Lung microvascular endothelial cell (primary cell): ENCODE measurements at regions not wholly inside any gene's neighbourhood (a gene's known extent, or its start where the extent isn't known, plus 50 kb on each side); places are given as distances from the start of the nearest gene placed in this dataset.

Experiments used
- DNase-seq, 2 donors: peaks; one replicate each; pipeline versions ENCODE4 v3.0.0 to v3.0.0-alpha.2; 2010; ENCODE audit warnings: low read depth in 2 of 2

DNA sequence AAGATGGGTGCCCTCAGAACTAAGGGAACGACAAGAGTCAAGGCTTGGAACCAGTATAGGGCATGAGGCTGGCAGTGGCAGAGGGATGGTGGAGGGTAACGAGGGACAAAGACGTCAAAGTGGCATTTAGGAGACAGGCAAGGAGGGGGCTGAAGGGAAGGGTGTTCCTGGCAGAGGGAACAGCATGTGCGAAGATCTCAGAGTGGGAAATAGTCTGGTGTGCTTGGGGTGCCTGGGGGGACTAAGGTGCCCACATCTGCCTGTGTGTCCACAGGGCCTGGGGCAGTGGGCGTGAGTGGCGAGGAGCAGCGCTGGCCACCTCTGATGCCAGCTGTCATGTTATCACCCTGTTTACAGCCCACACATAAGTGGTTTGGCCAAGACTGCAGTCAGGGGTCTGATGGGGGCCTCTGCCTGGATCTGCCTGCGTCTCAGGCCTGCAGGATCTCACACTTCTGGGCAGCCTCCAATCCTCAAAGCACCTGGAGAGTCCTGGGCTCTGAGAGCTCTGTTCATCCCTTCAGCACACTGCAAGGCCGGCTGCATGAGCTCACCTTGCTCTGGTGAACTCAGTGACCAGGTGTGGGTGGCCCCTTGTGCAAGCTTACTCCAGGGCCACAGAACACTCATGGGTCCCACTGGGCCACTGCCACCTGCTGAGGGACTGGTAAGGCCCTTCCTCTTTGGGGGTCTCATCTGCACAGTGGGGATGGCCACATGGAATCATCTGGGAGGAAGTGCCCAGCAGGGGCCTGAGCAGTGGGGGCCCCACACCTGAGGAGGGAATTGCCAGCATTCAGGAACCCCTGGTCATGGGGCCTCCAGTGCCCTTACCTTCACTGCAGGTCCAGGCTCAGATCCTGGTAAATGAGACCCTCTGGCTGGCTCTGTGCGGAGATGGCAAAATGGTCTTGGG, 89.7 kb upstream of the SHISAL1 start:
- DNase-seq, result no peak

DNA sequence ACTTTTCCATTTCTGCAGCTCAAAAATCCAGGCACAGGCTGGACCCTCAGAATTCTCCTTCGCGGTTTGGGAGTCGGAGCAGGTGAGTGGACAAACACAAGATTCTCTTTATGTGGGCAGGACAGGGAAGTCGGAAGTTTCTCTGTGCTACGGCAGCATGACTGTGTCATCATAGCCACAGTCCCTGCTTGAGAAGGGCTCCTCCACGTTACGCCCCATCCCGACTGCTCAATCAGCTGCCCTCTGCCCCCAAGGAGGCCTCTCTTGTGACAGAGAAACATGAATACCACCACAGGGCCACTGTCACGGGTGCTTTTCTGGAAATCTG, 89.0 kb upstream of the SHISAL1 start:
- DNase-seq, result no peak

DNA sequence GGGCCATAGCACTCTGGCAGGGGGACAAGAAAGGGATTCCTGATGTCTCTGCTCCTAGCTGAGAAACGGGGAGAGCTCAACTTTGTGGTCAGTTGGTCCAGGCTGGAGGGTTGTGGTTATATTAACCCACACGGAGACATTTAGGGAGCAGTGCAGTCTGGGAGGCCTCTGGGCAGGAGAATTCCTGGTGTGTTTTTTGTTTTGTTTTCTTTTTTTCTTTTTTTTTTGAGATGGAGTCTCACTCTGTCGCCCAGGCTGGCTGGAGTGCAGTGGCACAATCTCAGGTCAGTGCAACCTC, 88.0 kb upstream of the SHISAL1 start:
- DNase-seq, result no peak

DNA sequence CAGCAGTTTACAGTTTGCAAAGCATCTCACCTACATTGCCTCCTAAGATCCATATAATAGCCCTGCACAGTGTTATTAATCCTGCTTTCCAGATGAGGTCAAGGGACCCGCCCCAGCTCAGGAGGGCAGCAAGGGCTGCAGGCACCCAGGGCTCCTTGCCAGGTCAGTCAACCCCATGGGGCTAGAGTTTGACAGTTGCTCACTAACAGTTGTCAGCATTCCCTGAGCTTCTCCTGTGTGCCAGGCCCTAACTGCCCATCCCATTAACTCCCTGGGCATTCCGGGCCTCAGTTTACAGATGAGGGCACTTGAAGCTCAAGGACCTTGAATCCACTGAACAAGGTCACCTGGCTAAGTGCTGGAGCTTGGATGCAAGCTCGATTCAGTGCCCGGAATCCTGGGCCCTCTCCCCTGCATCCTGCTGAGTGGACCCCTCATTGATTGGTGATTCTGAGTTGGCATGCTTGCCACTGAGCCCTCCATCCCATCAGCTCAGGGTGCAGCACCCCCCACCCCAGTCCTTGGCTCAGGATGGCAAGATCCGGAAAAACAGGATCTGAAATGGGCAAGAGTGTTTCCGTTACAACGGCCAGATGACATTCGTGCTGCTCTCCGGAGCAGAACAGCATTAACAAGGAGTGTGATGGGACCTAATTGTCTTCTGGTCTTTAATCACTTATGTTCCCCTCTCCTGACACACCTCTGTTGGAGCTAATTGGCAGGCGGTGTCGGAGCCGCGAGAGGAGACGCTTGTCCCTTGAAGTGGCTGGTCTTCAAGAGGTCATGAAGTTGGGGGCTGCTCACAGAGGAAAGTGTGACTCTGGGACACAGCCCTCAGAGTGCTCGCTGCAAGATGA, 87.4 kb upstream of the SHISAL1 start:
- DNase-seq, result no peak

DNA sequence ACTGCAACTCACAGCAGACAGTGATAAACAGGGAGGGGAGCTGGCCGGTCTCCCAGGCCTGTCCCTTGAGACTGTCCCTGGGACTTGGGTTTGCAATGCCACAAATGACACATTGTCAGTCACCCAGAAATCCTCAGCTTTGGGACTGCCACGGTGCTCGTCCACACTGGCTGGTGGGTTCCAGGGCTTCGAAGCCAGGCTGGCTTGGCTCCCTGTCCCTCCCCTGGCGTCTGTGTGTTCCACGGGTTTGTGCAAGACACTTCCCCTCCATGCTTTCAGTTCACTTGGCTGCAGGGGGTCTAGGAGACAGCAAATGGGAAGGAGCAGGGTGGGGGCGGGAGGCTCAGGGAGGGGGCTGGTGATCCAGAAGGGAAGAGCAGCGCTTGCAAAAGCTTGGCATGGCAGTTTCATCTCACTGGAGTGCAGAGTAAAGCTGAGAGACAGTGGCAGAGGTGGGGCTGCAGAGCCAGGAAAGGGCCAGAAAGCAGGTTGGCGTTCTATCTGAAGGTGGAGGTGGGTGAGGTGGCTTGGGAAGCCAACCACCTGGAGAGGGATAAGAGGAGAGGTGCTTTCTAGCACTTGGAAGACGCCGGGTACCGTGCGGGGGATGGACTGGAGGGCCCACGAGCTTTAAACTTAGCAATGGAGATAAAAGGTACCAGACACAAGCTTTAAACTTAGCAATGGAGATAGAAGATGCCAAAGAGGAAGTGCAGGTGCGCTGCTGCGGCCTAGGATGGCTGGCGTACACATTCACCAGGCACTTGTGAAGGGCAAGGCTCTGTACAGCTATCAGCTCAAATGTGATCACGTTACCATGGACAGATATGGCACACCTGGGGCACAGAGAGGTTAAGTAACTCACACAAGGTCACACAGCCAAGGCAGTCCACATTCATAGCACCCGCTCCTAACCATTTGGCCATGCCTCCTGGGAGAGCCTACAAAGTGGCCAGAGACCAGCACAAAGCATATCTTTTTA, 86.4 kb upstream of the SHISAL1 start:
- DNase-seq, result no peak

DNA sequence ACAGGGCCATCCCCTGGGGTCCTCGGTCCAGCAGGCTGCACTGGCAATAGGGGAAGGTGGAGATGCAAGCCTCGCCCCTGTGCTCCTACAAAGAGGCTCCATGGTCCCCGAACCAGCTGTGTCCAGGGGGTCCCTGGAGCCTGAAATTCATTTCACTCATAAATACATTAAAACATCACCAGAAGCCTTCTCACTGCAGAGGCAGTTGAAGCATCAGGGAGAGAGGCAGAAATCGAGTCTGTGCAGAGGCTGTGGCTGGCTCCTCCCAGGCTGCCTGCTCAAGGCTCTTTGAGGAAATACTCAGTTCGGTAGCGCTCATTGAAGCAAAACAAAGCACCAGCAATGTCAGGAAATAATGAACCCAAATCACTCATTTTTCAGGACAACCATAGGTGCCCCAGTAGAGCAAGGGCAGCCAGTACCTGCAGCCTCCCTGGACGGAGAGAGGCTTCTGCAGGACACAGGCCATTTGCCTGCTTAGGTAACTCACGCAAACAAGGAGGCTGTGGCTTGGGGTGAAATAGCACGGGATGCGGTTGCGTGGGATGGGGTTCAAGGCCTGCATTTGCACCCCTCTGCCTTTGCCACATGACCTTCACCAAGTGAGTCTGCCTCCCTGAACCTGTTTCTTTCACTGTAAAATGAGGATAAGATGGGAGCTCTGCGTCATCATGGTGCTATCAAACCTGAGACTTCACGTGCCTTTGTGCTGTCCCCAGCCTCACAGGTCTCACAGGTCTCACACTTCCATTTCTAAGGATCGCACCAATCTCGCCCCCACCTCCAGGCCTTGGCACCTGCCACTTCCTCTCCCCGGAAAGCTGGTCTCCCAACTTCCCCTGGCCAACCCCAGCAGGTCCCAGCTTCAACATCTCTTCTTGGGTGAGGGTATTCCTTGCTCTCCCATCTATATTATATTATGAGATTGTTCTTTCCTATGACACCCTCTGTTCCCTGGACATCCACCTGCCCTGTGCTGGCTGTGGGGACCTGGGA, 84.3 kb upstream of the SHISAL1 start:
- no peak for DNase-seq

DNA sequence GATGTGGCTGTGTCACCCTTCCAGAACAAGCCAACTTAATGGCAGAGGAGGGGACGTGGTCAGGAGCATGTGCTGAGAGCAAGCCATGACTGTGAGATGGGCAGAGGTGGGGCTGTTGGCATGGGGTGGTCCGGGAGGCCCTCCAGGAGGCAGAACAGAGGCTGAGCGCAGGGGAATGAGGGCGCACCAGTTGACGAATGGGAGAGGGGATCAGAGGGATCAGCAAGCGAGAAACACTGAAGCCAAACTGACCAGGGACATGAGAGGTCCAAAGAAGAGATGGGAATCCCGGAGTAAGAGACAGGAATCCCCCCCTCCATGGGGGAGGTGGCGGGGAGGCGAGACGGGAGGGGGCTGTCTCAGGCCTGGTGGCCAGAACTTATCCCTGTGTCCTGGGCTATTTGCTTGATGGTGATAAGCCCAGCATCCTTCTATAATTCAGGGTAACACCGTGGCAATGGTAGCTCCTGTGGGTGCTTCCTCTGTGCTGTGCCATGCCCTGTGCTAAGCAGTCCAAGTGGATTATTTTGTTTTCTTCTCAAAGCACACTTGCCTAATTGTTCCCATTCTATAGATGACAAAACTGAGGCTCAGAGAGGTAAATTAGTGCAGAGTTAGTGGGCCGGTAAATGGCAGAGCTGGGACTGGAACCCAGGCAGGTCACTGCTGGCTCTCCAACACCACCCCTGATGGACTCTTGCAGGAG, 83.4 kb upstream of the SHISAL1 start:
- no peak for DNase-seq

DNA sequence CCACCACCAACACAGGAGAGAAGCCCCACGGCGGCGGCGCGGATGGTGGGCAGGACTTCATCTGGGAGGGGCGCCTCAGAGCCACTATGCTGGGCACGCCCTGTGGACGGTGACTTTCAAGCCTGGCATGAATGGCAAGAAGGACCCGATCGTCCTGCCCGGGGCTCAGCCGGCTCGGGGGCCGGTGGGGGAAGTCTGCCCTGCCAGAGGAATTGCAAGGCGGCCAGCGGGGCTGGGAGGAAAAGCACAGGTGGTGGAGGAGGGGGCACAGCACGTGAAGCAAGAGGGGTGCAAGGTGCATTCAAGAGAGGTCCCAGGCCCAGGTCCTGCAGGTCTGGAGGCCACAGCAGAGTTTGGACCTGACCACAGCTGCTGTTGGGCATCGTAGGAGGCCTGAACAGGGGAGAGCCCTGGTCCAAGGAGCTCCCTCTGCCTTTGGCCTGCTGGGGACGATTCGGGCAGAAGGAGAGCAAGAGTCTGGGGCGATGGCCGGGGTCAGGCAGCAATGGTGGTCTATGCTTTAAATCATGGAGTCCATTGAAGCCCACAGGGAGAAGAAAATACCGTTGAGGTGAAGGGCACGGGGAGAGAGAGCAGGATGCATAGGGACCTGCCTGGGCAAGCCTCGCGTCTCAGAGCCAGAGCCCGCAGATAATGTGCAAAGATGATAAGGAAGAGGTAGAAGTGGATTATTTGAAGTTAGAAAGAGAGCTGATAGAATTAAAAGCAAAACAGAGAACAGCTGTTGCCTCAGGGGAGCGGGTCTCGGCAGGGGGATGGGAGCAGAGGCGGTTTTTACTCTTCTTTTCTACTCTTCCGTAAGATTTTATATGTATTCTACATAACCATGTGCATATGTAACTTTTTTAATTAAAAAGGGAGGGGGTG, 82.6 kb upstream of the SHISAL1 start:
- DNase-seq, result no peak

DNA sequence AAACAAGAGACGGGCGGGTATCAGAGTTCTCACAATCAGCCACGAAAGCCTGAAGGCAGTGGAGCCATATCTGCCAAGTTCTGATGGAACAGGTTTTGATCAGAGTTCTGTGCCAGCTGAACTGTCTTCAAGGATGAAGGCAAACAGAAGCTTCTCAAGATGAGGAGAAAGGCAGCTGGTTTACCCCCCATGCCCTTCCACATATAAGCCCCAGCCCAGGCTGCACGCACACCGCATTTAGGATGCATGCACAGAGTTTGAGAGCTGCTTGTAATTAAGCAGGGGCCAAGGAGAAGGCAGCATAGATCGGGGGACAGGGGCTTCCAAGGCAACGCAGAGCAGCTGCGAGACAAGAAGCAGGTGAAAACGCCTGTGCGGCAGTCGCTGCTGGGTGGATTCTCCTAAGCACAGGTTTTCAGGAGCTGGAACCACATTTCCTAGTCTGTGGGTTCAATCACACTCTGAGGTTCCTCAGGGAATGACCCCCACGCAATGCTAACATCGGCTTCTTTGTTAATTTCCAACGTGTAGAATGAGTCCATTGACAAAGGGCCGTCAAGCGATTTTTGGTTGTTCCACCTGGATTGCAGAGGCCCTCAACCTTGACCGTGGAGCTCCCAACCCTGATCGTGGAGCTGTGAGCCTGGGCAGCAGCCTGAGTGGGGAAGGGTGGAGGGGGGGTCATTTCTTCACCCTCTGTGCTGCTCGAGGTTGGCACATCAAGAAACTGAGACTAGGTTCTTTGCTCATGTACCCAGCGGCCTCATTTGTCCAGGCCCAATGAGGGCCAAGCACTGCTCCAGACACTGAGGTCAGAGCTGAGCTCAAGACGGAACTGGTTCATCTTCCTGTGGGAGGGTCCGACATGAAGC, 81.7 kb upstream of the SHISAL1 start:
- DNase-seq, result no peak

DNA sequence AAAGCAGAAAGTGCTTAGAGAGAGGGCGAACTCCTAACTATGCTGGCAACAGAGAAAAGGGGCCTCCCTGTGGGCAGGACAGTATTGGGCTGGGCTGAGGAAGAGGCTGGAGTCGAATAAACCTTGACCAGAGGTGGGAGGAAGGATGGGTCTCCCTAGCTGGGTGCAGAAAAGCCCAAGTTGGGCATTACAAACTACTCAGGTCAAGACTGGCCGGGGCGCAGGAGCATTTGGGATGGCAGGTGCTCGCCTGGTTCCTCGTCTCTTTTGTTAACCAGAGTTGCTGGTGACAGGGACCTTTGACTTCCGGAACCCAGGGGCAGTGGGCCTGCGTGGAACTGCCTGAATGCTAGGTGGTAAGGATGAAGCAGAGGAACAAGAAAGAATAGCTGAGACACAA, 80.3 kb upstream of the SHISAL1 start:
- DNase-seq, result no peak

DNA sequence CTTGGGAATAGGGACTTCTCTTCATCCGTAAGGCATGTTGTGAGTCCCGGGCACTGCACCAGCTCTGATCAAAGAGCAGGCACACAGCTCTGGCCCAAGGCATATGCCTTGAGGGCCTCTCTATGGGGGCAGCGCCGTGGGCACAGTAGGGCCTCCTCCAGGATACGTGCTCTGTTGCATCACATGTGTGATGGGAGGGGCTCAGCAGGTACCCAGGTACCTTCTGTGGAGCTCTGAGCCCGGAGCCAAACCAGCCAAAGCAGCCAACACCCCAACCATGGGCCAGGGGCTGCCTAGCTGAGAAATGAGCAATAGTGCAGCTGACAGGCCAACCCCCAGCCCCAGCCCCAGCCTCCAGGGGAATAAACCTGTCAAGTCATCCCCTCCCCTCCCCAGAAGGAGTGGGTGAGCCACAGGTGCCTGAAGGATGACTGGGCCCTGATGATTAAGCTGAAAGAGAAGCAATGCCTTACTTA, 79.7 kb upstream of the SHISAL1 start:
- no peak for DNase-seq

DNA sequence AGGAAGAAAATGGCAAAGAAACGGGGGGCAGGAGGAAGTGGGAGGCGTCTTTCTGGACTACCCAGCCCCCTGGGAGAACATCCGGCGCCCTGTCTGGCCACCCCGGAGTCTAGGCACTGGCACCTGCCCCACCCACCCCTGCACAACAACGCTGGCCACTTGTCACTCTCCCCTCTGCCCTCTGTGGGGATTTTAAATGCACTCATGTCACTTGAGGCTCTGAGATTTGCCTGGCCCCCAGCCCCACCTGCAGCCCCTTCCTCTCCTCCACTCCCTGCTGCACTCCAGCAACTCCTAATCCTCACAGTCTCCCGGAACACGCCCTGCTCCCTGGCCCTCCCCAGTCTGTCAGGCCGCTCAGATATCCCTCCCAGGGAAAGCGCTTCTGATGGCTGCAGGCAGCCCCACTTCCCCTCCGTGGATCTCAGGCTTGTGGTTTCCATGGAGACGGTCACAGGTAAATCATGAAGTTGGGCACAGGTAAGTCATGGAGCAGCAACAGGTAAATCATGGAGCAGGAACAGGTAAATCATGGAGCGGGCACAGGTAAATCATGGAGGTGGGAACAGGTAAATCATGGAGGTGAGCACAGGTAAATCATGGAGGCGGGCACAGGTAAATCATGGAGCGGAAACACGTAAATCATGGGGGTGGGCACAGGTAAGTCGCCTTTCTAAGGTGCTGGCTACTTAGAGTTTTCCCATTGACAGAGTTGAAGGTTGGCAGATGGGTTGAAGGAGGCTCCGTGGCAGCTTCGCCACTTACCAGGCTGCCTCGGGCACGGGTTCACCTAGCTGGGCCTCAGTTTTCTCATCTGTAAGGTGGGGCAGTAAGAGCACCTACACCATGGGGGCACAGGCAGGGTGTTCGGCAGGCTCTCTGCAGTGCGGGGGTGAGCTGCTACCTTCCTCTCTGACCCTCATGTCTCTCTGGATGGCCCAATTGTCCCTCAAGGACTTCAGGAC, 79.0 kb upstream of the SHISAL1 start:
- DNase-seq, result no peak

DNA sequence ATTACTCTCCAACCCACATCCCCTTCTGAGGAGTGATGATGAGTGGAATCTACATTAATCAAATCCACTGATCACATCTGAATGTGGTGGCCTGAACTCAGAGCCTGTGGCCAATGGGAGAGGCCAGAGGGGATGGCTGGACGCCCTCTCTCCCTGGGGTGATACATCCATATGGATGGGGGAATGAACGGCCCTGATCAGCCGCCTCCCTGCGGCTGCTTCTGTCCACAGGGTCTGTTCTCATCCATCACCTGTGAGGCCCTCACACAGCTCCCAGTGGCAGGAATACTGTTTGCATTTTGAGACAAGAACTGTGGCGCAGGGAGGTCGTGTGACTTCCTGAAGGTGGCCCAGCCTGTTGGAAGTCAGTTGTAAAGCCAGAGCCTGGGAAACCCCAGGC, 78.3 kb upstream of the SHISAL1 start:
- no peak for DNase-seq

DNA sequence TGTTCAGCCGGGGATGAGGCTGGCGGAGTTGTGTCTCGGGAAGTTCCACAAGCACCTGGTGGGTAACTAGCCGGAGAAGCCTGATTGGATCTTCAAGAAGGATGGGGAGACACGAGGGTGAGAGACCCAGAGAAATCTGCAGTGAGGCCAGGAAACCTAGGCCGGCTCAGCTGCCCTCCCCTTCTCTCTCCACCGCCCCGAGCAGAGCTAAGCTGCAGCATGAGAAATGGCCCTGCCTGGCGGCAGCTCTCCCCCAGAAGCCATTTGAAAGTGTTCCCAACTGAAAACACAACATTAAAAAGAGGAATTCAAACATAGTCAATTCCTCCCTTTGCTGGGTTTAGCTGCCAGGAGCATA, 77.8 kb upstream of the SHISAL1 start:
- DNase-seq, result no peak

DNA sequence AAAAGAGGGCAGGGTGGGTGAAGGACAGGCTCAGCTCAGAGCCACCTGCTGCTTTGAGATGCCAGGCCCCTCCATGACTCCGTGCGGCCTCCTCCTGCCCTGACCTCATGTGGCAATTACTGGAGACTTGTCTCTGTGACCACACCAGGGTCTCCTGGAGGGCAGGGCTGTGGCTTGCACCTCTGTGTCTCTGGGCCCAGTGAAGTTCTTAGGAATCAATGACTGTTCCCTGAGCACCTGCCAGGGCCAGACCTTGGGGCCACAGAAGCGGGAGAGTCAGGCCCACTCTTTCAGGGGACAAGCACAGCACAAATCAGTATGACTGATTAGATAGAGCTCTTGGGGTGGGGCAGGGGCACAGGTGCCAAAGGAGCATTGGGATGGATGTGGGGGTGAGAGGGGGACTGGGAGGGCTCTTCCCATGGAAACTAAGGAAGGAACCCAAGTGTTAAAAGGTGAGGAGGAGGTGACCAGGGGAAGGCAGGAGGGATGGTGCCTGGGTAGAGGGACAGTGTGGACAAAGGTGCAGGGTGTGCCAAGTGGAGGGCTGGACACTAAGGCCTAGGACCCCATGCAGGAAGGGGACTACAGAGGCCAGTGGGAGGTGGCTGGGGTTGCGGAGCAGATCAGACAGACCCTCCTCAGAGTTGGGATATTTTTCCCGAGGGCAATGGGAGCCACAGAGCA, 77.3 kb upstream of the SHISAL1 start:
- DNase-seq, result no peak

DNA sequence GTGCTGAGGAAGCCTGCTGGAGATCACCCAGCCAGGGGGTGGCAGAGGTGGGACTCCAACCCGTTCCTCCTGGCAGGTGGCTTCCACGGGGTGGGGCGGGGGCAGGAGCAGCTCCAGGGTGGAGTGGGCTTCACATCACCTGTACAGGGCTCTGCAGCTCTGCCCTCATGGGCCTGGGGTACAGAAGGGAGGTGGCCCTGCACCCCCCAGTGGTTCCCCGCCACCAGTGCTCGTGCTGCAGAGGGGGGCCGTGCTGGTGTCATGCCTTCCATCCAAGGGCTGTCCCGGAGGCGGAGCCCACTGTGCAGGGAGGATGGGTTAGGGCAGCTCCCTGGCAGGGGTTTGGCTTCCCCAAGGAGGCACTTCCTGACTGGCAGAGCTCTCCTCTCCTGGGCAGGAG, 76.4 kb upstream of the SHISAL1 start:
- DNase-seq, result no peak
